Upper lobe of left lung (tissue), 6 donors: ENCODE measurements at regions not wholly inside any gene's neighbourhood (a gene's known extent, or its start where the extent isn't known, plus 50 kb on each side); places are given as distances from the start of the nearest gene placed in this dataset.

Experiments used
- ATAC-seq, 2 donors: fragments of 200-7000 bp; cut with Tn5 transposase; one replicate each; pipeline ENCODE4 v1.9.1; 2022; ENCODE audit warnings: mild to moderate bottlenecking in 2 of 2, moderate library complexity in 2 of 2; ENCODE audit not compliant: low FRiP score in 2 of 2
- DNase-seq, 2 donors: peaks; one replicate each; pipeline ENCODE4 v3.0.0-alpha.2; 2019 to 2020
- H3K27ac ChIP-seq, 4 donors: fragments of 200-600 bp; sonication (generic); one replicate each; pipeline ENCODE4 v1.5.1; 2016 to 2019
- H3K27me3 ChIP-seq, 4 donors: fragments of 200-600 bp; sonication (generic); one replicate each; pipeline ENCODE4 v1.5.1; 2017 to 2019
- H3K36me3 ChIP-seq, 4 donors: fragments of 200-600 bp; sonication (generic); one replicate each; pipeline ENCODE4 v1.5.1; 2016 to 2019
- H3K4me1 ChIP-seq, 4 donors: fragments of 200-600 bp; sonication (generic); one replicate each; pipeline ENCODE4 v1.5.1; 2018 to 2019
- H3K4me3 ChIP-seq, 4 donors: fragments of 200-600 bp; sonication (generic); one replicate each; pipeline ENCODE4 v1.5.1; 2017 to 2019; ENCODE audit warnings: mild to moderate bottlenecking in 2 of 4, moderate library complexity in 1 of 4
- H3K9me3 ChIP-seq, 4 donors: fragments of 200-600 bp; sonication (generic); one replicate each; pipeline ENCODE4 v1.5.1; 2018 to 2019
- EP300 ChIP-seq, 4 donors: sonication (generic); formaldehyde crosslinking; IDR thresholded peaks; one replicate each; pipeline ENCODE4 v1.5.1; 2017; ENCODE audit warnings: antibody characterized with exemption in 4 of 4, control low read depth in 2 of 4
- POLR2A ChIP-seq, 4 donors: fragments of 450-650 bp; IDR thresholded peaks; one replicate each; pipeline ENCODE4 v1.5.1; 2016 to 2017; ENCODE audit warnings: antibody characterized with exemption in 4 of 4, mild to moderate bottlenecking in 2 of 4
- POLR2AphosphoS5 ChIP-seq, 2 donors: sonication (generic); formaldehyde crosslinking; IDR thresholded peaks; one replicate each; pipeline ENCODE4 v1.5.1; 2017; ENCODE audit warnings: antibody characterized with exemption in 2 of 2
- WGBS, 2 donors: methylation state at CpG; one replicate each; pipeline ENCODE4 v1.1.5; 2017 to 2018; 5-methylcytosine and 5-hydroxymethylcytosine counted together
- TF ChIP-seq, protein P1 (sequence below), 6 experiments: fragments of 450-650 bp in 4 of 6; fragments of 200-600 bp in 2 of 6; sonication (generic) in 2 of 6; IDR thresholded peaks; one replicate each; pipeline ENCODE4 v1.5.1; 2016 to 2019; ENCODE audit warnings: antibody characterized with exemption in 6 of 6
- donor health status: DM: no; HTN: no; CAD: no; lungs with moderate emphysema.
- donor health status: DM: no; HTN: yes; CAD: no; lungs with severe emphysema.

DNA sequence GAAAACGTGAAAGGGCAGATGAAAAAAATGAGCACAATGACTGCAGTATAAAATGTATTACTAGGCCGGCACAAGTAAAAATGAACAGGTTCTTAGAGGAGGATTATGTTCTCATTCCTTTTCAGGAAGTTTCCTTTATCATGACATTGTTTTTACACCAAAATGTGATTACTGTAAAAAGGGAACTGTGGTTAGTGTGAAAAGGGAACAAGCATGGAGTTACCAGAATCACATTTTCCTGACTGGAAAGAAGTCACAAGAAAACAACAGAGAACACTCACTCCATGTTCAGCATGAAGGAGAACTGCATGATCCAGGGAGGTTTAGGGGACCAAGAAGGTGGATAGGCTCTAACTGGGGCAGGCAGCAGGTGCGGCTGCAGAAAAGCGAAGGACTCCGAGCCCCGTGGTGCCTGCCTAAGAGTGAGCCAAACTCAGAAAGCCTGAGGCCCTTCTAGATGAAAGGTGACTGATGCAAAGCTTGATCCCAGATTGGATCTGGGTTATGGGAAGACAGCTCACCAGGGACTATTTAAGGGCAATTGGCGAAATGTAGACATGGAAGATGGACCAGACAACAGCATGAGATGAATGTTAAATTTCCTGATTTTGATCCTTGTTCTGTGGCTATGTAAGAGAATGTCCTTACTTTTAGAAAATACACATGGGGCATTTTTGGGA is 77.3 kb downstream of the CCR1 start:
- H3K27me3 ChIP-seq: no peaks in the 10 kb centered on the region
- H3K4me3 ChIP-seq: no peak overlapping the region
- no peaks in the 10 kb centered on the region for H3K9me3 ChIP-seq
- H3K36me3 ChIP-seq: no peaks in the 10 kb centered on the region
- H3K27ac ChIP-seq: peak overlapping the region; percentile 67 to 76 (median 76)
- peak in 1 of 2 donors; percentile 16 for ATAC-seq
- no peak for DNase-seq
- 66 to 80% methylated on average over 7 of the region's 7 CpGs for WGBS, 2 donors
- H3K4me1 ChIP-seq: peaks cover 0 to 11% (median 0%) of the 10 kb centered on the region in 4 donors
- TF ChIP-seq POLR2AphosphoS5 (IDR thresholded peaks at IDR 0.05): peak in 1 of 2 donors; percentile 22
- TF ChIP-seq, protein P1, sequence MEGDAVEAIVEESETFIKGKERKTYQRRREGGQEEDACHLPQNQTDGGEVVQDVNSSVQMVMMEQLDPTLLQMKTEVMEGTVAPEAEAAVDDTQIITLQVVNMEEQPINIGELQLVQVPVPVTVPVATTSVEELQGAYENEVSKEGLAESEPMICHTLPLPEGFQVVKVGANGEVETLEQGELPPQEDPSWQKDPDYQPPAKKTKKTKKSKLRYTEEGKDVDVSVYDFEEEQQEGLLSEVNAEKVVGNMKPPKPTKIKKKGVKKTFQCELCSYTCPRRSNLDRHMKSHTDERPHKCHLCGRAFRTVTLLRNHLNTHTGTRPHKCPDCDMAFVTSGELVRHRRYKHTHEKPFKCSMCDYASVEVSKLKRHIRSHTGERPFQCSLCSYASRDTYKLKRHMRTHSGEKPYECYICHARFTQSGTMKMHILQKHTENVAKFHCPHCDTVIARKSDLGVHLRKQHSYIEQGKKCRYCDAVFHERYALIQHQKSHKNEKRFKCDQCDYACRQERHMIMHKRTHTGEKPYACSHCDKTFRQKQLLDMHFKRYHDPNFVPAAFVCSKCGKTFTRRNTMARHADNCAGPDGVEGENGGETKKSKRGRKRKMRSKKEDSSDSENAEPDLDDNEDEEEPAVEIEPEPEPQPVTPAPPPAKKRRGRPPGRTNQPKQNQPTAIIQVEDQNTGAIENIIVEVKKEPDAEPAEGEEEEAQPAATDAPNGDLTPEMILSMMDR (IDR thresholded peaks at IDR 0.05): no peak
- peak in 1 of 4 donors; percentile 25 for TF ChIP-seq POLR2A (IDR thresholded peaks at IDR 0.05)

GRCh38 chr3:46129588-46130272 is 78.4 kb downstream of the CCR1 start:
- Histone ChIP-seq H3K27ac (peak overlapping the region; percentile 62 to 76 (median 67)), H3K36me3 (no peaks in the 10 kb centered on the region)
- 51 to 77% methylated on average over 3 of the region's 3 CpGs for WGBS, 2 donors

GRCh38 chr3:46127503-46127902 is 80.6 kb downstream of the CCR1 start:
- 95 to 100% methylated on average over 1 of the region's 1 CpG for WGBS, 2 donors
- TF ChIP-seq EP300 (IDR thresholded peaks at IDR 0.05) (no peak), POLR2A (IDR thresholded peaks at IDR 0.05) (no peak), POLR2AphosphoS5 (IDR thresholded peaks at IDR 0.05) (no peak)
- TF ChIP-seq, protein P1 (IDR thresholded peaks at IDR 0.05): no peak
- ATAC-seq: peak in 1 of 2 donors; percentile 84
- no peak for DNase-seq
- Histone ChIP-seq H3K27me3 (no peaks in the 10 kb centered on the region), H3K4me1 (peaks cover 6 to 17% (median 7%) of the 10 kb centered on the region in 4 donors), H3K27ac (no peak overlapping the region), H3K9me3 (no peaks in the 10 kb centered on the region), H3K36me3 (no peaks in the 10 kb centered on the region), H3K4me3 (no peak overlapping the region)

More at GRCh38 chr3:46129588-46130272, 78.4 kb downstream of the CCR1 start:
- peaks cover 0 to 11% (median 5%) of the 10 kb centered on the region in 4 donors for H3K4me1 ChIP-seq
- DNase-seq: no peak
- no peaks in the 10 kb centered on the region for H3K27me3 ChIP-seq
- no peaks in the 10 kb centered on the region for H3K9me3 ChIP-seq
- no peak overlapping the region for H3K4me3 ChIP-seq
- ATAC-seq: no peak
- TF ChIP-seq EP300 (IDR thresholded peaks at IDR 0.05): no peak
- TF ChIP-seq, protein P1 (IDR thresholded peaks at IDR 0.05): no peak
- TF ChIP-seq POLR2A (IDR thresholded peaks at IDR 0.05): no peak
- TF ChIP-seq POLR2AphosphoS5 (IDR thresholded peaks at IDR 0.05): no peak

DNA sequence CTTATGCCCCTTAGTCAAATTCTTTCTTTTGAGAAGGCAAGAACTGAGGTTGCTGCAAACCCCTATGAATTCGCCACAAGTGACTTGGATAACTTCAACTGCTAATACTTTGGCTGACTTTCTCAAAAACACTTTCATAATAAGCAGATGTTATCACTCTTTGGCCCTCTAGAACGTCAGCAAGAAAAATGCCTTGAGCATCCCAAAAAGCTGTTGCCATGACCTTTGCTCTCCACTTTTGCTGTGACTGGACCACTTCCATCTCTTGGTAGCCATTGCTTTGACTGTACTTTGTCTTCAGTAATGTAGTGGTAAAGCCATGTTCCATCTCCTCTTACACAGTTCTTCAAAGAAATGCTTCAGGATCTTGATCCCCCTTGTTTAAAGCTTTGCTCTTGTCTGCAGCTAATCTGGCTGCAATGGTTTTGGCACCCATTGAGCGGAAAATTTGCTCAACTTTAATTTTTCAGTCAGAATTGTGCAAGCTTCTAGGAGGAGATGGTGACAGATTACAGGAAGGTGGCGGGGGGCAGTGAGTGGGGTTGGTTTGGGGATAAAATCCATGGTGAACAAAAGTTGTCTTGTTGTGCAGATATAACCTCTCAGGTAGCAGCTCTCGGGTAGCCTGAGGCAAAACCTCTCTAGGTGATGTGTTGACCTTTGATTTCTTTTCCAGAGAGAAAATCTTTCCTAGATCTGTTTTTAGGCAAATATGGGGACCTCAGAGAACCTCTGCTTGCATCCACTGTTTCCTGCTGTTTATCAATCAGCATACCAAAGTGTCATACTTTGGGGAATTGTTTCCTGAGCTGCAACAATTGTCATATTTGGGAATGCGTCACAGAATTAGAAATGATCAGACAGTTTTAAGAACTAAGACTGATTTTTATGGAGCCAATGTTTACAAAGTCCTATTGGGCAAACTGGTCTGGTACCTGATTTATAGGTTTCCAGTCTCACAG is 83.6 kb downstream of the CCR1 start:
- H3K4me3 ChIP-seq: no peak overlapping the region
- peaks cover 6 to 12% (median 7%) of the 10 kb centered on the region in 4 donors for H3K4me1 ChIP-seq
- H3K27me3 ChIP-seq: no peaks in the 10 kb centered on the region
- H3K27ac ChIP-seq: peak overlapping the region in 3 of 4 donors; percentile 19 to 70 (median 38)
- WGBS, 2 donors: 63 to 70% methylated on average over 6 of the region's 6 CpGs
- H3K36me3 ChIP-seq: no peaks in the 10 kb centered on the region
- ATAC-seq (peak in 1 of 2 donors; percentile 57), DNase-seq (no peak)
- TF ChIP-seq POLR2AphosphoS5 (IDR thresholded peaks at IDR 0.05): peak; percentile 12 to 44
- TF ChIP-seq, protein P1 (IDR thresholded peaks at IDR 0.05): no peak
- TF ChIP-seq EP300 (IDR thresholded peaks at IDR 0.05): no peak
- TF ChIP-seq POLR2A (IDR thresholded peaks at IDR 0.05): no peak
- H3K9me3 ChIP-seq: no peaks in the 10 kb centered on the region
